ENCODE measurements at regions not wholly inside any gene's neighbourhood (a gene's known extent, or its start where the extent isn't known, plus 50 kb on each side); places are given as distances from the start of the nearest gene placed in this dataset.

DNA sequence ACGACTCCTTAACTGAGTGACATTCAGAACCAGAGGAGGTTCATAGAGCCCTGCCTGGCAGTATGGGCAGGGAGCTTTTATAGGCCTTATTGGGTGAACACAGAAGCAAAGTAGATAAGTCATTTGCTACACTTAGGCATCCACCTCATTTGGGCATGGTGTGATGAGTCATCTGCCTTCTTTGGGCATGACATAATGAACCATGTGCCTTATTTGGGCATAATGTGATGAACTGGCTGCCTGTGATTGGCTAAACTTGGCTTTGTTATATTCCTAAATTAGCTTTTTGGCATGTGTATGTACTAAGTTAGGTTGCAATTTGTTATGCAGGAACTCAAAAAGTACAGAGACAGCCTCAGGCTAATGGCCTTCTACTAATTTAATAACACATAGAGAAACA lies 2210.2 kb upstream of the PCDH20 start:
- Histone ChIP-seq H3K4me3 (no peak overlapping the region), H3K4me1 (ENCODE audit: control insufficient read depth in 1 of 2, low read depth in 2 of 2) (no peaks in the 10 kb centered on the region), H3K36me3 (no peaks in the 10 kb centered on the region), H3K9me3 (no peaks in the 10 kb centered on the region), H3K27ac (no peak overlapping the region), H3K27me3 (replicated peaks; ENCODE audit: insufficient read depth) (no peaks in the 10 kb centered on the region)
- no peak for DNase-seq (ENCODE audit: low spot score)
- TF ChIP-seq, protein P1, sequence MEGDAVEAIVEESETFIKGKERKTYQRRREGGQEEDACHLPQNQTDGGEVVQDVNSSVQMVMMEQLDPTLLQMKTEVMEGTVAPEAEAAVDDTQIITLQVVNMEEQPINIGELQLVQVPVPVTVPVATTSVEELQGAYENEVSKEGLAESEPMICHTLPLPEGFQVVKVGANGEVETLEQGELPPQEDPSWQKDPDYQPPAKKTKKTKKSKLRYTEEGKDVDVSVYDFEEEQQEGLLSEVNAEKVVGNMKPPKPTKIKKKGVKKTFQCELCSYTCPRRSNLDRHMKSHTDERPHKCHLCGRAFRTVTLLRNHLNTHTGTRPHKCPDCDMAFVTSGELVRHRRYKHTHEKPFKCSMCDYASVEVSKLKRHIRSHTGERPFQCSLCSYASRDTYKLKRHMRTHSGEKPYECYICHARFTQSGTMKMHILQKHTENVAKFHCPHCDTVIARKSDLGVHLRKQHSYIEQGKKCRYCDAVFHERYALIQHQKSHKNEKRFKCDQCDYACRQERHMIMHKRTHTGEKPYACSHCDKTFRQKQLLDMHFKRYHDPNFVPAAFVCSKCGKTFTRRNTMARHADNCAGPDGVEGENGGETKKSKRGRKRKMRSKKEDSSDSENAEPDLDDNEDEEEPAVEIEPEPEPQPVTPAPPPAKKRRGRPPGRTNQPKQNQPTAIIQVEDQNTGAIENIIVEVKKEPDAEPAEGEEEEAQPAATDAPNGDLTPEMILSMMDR (IDR thresholded peaks at IDR 0.05): no peak
- ATAC-seq (ENCODE audit: insufficient number of reproducible peaks, low FRiP score, low read depth): no peak

DNA sequence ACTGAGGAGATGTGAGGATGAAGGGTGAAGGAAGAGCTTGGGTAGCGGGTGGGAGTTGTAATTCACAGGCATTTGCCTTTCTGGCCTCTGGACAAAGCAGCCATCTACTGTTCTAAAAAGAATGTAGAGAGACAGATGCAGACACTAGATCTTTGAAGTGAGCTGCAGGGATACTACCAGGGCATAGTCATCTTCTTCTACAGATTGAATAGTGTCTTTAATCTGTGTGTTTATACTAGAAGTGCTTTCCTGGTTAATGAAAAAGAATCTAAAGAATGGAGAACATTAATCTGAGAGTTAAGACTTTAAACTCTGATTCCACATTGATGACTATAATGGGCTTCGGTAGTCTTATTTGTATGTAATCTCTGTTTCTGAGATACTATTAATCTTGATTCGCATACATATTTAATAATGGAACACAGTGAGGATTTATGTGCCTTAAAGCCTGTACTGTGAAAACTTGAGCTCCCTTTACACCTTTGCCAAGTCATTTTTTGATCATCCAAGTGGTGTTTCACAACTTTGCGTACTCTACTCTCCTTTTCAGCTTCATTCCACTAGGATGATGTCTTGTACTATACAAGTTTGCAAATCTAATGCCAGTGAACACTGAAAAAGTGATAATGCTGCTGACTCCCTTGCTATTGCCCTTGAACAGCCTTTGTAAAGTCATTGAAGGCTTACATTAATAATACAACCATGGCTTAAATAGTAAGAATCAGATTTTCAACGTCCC lies 2199.4 kb upstream of the PCDH20 start:
- H3K27ac ChIP-seq: no peak overlapping the region
- no peaks in the 10 kb centered on the region for H3K9me3 ChIP-seq
- TF ChIP-seq, protein P1 (IDR thresholded peaks at IDR 0.05): no peak
- DNase-seq (ENCODE audit: low spot score): no peak
- H3K4me3 ChIP-seq: no peak overlapping the region
- H3K27me3 ChIP-seq (replicated peaks; ENCODE audit: insufficient read depth): no peaks in the 10 kb centered on the region
- H3K4me1 ChIP-seq (ENCODE audit: control insufficient read depth in 1 of 2, low read depth in 2 of 2): no peaks in the 10 kb centered on the region
- ATAC-seq (ENCODE audit: insufficient number of reproducible peaks, low FRiP score, low read depth): no peak
- no peaks in the 10 kb centered on the region for H3K36me3 ChIP-seq

DNA sequence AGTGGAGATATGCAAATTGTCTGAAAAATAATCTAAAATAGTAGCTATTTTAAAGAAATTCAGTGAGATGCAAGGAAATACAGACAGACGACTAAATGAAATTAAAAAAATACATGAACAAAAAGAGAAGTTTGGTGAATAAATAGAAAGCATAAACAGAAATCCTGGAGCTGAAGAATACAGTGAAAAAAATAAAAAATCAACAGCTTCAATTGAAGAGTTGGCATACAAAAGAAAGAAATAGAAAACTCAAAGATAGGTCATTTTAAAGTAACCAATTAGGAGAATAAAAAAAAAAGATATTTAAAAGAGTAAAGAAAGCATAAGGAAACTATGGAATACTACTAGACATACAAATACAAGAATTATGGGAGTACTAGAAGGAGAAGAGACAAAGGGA lies 2191.5 kb upstream of the PCDH20 start:
- H3K4me1 ChIP-seq (ENCODE audit: control insufficient read depth in 1 of 2, low read depth in 2 of 2): no peaks in the 10 kb centered on the region
- H3K4me3 ChIP-seq: no peak overlapping the region
- H3K27me3 ChIP-seq (replicated peaks; ENCODE audit: insufficient read depth): no peaks in the 10 kb centered on the region
- TF ChIP-seq, protein P1 (IDR thresholded peaks at IDR 0.05): no peak
- no peak for DNase-seq (ENCODE audit: low spot score)
- H3K9me3 ChIP-seq: no peaks in the 10 kb centered on the region
- no peaks in the 10 kb centered on the region for H3K36me3 ChIP-seq
- H3K27ac ChIP-seq: no peak overlapping the region
- ATAC-seq (ENCODE audit: insufficient number of reproducible peaks, low FRiP score, low read depth): no peak

DNA sequence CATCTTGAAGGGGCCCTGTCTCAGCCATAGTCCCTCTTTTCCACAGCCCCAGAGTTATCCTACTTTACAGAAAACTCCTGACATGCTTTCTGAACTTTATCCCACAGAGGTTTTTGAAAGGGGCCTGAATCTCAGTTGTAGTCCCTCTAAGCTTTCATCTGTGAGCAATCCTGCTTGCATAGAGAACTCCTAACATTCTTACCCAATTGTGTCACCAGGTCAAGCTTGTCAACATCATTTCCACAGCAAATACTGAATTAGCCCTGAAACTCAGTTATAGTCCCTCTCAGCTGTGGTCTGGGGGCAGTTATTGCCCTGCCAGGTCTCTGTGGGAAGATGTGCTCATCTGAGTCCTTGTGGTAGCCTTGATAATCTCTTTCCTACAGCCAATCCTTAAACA lies 2190.3 kb upstream of the PCDH20 start:
- no peak overlapping the region for H3K27ac ChIP-seq
- no peaks in the 10 kb centered on the region for H3K9me3 ChIP-seq
- DNase-seq (ENCODE audit: low spot score) (no peak), ATAC-seq (ENCODE audit: insufficient number of reproducible peaks, low FRiP score, low read depth) (no peak)
- H3K36me3 ChIP-seq: no peaks in the 10 kb centered on the region
- TF ChIP-seq, protein P1 (IDR thresholded peaks at IDR 0.05): no peak
- H3K4me1 ChIP-seq (ENCODE audit: control insufficient read depth in 1 of 2, low read depth in 2 of 2): no peaks in the 10 kb centered on the region
- H3K27me3 ChIP-seq (replicated peaks; ENCODE audit: insufficient read depth): no peaks in the 10 kb centered on the region
- no peak overlapping the region for H3K4me3 ChIP-seq

DNA sequence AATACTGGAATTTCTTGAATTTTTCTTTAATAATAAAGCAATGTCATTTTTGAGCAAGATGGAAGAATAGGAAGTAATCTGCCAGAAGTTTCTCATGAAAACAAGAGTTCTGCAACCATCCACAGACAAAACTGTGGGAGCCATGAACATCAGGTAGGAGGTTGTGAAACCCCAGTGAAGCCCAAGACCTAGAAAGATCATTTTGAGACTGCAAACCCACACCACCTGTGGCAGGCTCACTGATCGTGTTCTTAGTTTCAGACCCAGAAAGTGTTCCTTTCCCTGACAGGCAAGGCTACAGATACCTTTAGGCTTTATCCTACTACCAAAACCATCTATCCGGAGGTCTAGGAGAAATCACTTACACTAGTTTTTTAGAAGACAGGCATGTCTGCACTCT lies 2189.8 kb upstream of the PCDH20 start:
- no peak for ATAC-seq (ENCODE audit: insufficient number of reproducible peaks, low FRiP score, low read depth)
- no peaks in the 10 kb centered on the region for H3K27me3 ChIP-seq (replicated peaks; ENCODE audit: insufficient read depth)
- TF ChIP-seq, protein P1 (IDR thresholded peaks at IDR 0.05): no peak
- no peaks in the 10 kb centered on the region for H3K4me1 ChIP-seq (ENCODE audit: control insufficient read depth in 1 of 2, low read depth in 2 of 2)
- no peak overlapping the region for H3K4me3 ChIP-seq
- DNase-seq (ENCODE audit: low spot score): no peak
- no peak overlapping the region for H3K27ac ChIP-seq
- H3K36me3 ChIP-seq: no peaks in the 10 kb centered on the region
- no peaks in the 10 kb centered on the region for H3K9me3 ChIP-seq
